ENCODE measurements at regions not wholly inside any gene's neighbourhood (a gene's known extent, or its start where the extent isn't known, plus 50 kb on each side); places are given as distances from the start of the nearest gene placed in this dataset.
"Not testable (repeated sequence)": the region's sequence is repeated elsewhere in the genome, so short reads cannot be mapped to it uniquely, and the experiment has no call there.

DNA sequence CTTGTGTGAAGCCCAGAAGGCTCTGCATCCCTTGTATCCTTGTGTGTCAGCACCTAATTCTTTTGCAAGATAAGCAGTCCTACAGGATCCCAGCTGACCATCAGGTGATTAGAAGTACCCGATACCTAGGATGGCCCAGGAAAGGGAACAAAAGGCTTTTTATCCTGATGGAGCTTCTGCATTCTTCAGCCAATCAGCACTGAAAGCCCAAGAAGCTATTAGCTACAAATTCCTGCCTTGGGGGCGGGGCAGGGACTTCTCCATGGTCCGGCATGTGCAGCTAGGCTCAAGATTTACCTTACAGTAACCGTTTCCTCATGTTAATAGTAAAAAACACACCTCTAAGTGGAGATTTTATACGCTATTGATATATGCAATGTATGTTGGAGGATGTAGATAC is 264.6 kb upstream of the THUMPD2 start:
- H3K9me3 Mint-ChIP-seq, result no peaks in the 10 kb centered on the region
- H3K27me3 Mint-ChIP-seq, result peaks cover 4% of the 10 kb centered on the region
- no peaks in the 10 kb centered on the region for H3K4me1 Mint-ChIP-seq (ENCODE audit: low read depth)
- H3K36me3 Mint-ChIP-seq (ENCODE audit: low read depth), result no peaks in the 10 kb centered on the region
- H3K27ac Mint-ChIP-seq, result no peak overlapping the region
- no peak overlapping the region for H3K4me3 Mint-ChIP-seq

DNA sequence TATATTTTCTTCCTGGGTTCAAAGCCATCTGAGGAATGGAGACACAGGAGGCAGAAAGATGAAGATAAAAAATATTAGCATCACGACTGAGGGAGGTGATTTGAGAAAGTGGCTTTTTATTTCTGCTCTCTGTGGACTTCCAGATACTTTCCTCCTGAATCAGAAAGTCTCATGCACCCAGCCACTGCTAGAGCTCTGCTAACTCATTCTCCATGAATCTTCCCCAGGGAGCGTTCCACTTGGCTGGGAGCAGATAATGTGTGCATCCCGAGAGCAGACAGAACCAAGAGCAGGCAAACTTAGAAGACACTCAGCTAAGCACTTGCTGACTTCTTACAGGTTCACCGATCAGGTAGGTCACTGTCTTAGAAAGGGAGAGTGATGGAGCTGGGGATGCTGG is 264.1 kb upstream of the THUMPD2 start:
- Mint-ChIP-seq H3K36me3 (ENCODE audit: low read depth) (no peaks in the 10 kb centered on the region), H3K9me3 (no peaks in the 10 kb centered on the region), H3K4me3 (no peak overlapping the region), H3K27ac (no peak overlapping the region), H3K4me1 (ENCODE audit: low read depth) (no peaks in the 10 kb centered on the region), H3K27me3 (peaks cover 4% of the 10 kb centered on the region)

DNA sequence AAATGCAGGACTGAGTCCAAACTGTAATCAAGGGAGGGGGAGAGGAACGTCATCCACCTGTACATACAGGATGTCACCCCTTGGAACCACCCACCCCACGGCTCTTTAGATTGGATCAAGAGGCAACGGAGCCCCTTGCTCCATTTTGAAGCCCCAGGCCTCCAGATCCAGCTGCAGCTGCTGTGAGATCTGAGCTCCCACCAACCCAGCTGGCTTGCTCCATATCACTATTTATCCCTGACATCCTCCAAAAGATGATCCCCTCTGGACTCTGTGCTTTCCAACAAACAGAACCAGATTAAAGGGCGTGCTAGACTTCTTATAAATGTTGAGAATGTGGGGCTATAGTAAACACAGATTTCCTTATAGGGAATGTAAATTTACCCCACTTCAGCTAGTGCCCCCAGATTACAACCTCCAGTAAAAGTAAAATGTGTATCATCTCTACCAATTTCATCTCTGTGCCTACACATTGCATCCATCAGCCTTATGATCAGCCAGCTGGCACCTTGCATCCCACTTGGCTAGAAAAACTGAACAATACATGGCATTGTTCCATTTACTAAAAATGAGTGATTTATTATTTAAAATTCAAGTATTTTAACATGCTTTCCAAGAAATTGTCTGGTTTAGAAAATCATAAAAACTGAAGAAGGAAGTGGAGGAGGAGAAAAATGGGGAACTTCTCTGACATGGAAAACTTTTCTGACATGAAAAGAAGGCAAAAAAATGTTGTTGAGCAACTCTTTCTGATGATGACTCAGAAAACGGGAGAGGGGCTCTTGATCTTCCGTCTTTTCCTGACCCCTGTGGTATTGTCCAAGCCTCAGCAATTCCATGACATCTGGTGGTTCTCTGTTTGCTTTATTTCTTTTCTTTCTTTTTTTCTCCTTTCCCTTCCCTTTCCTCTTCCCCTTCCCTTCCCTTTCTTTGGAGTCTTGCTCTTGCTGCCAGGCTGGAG is 262.6 kb upstream of the THUMPD2 start:
- Mint-ChIP-seq H3K4me1 (ENCODE audit: low read depth) (peaks cover 3% of the 10 kb centered on the region), H3K27ac (no peak overlapping the region), H3K9me3 (no peaks in the 10 kb centered on the region), H3K4me3 (no peak overlapping the region), H3K36me3 (ENCODE audit: low read depth) (no peaks in the 10 kb centered on the region), H3K27me3 (peaks cover 1% of the 10 kb centered on the region)

DNA sequence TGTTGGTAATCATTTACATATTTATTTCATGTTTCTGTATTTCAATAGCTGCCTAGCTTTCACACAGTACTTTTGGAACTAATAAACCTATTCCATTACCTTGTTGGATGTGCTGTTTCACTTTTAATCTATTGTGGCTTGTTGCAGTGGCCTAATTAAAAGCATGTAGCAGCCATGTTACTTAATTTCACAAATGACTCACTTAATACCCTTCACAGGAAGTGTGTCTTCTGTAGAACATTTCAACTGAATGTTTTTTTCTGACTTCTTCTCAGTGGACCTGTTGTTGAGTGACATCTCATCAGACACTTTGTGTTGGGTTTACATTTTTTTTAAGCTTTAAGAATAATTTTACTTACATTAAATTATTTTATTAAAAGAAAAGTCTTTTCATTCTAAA is 260.5 kb upstream of the THUMPD2 start:
- Mint-ChIP-seq H3K9me3 (no peaks in the 10 kb centered on the region), H3K4me3 (no peak overlapping the region), H3K4me1 (ENCODE audit: low read depth) (peaks cover 3% of the 10 kb centered on the region), H3K36me3 (ENCODE audit: low read depth) (no peaks in the 10 kb centered on the region), H3K27me3 (no peaks in the 10 kb centered on the region), H3K27ac (no peak overlapping the region)

DNA sequence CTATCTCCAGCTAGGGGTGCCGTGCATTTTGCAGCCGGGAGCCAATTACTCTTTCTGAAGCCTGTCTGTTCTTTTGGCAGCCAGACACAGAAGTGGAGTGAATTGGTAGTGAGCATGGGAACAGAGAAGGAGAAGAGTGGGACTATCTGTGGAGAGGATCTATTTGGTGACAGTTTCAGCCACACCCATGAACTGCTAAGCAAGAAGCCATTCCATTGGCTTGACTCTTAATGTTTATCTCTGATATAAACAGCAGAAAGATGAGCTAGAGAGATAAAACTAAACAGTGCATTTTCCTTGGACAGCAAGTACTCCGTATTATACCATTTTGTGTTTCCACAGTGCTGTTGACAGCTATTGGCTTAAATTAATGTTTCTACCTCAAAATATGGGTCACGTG is 259.6 kb upstream of the THUMPD2 start:
- no peaks in the 10 kb centered on the region for H3K9me3 Mint-ChIP-seq
- H3K36me3 Mint-ChIP-seq (ENCODE audit: low read depth), result no peaks in the 10 kb centered on the region
- H3K27me3 Mint-ChIP-seq, result no peaks in the 10 kb centered on the region
- peaks cover 3% of the 10 kb centered on the region for H3K4me1 Mint-ChIP-seq (ENCODE audit: low read depth)
- no peak overlapping the region for H3K27ac Mint-ChIP-seq
- H3K4me3 Mint-ChIP-seq, result no peak overlapping the region

DNA sequence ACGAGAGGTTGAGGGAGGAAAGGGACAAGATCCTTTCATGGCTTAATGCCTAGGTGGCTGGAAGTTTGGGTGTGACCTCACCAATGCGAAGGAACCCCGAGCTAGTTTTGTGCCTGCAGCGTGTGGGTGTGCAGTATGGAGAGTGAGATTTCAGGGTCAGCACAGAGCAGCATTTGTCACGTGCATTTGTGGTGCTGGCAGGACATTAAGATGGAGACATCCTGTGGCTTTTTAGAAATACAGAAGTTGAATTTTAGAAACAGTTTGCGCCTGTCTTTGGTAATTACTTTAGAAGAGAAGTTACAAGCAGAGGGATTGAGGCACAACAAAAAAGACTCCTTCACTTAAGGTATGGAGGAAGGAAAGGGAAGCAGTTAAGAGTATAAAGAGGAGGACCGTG is 258.2 kb upstream of the THUMPD2 start:
- Mint-ChIP-seq H3K4me3 (no peak overlapping the region), H3K4me1 (ENCODE audit: low read depth) (peaks cover 12% of the 10 kb centered on the region), H3K36me3 (ENCODE audit: low read depth) (no peaks in the 10 kb centered on the region), H3K27me3 (no peaks in the 10 kb centered on the region), H3K27ac (no peak overlapping the region), H3K9me3 (peaks cover 5% of the 10 kb centered on the region)

DNA sequence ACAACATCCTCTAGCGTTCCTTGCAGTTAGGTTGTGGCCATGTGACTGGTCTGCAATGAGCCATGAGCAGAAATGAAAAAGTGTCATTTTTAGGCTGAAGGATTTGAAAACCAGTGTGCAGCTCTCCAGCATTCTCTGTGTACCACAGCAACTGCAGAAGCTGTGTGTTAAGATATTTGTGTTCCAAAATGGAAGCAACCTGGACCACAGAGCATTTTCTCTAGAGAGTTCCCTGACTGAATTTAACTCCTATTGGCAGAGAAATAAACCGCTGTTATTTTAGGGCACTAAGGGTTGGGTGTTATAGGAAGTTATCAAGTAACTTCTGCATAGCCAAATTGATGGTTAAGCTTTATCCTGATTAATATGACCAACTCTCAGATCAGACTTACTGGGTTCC is 257.2 kb upstream of the THUMPD2 start:
- Mint-ChIP-seq H3K36me3 (ENCODE audit: low read depth) (no peaks in the 10 kb centered on the region), H3K27me3 (no peaks in the 10 kb centered on the region), H3K9me3 (peaks cover 8% of the 10 kb centered on the region), H3K4me3 (no peak overlapping the region), H3K4me1 (ENCODE audit: low read depth) (peaks cover 12% of the 10 kb centered on the region), H3K27ac (no peak overlapping the region)

DNA sequence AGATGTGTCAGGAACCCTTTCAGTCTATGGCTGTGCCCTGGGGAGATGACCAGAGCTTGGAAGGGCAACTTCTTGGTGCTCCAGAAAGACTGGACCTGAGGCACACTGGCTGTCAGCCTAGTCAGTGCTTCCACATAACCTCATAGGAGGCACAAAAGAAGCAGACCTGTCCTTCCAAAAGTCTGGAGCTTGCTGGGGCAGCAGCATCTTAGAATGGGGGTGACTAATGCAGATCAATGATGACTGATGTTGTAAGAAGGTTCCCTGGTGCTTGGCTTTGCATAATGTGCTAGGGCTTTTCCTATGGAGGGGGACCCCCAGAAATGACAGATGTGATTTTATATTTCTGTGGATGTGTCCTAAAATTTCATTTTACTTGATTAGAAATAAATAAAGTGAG is 255.7 kb upstream of the THUMPD2 start:
- no peaks in the 10 kb centered on the region for H3K27me3 Mint-ChIP-seq
- H3K36me3 Mint-ChIP-seq (ENCODE audit: low read depth), result no peaks in the 10 kb centered on the region
- H3K9me3 Mint-ChIP-seq, result peaks cover 8% of the 10 kb centered on the region
- no peak overlapping the region for H3K27ac Mint-ChIP-seq
- no peak overlapping the region for H3K4me3 Mint-ChIP-seq
- H3K4me1 Mint-ChIP-seq (ENCODE audit: low read depth), result peaks cover 12% of the 10 kb centered on the region

DNA sequence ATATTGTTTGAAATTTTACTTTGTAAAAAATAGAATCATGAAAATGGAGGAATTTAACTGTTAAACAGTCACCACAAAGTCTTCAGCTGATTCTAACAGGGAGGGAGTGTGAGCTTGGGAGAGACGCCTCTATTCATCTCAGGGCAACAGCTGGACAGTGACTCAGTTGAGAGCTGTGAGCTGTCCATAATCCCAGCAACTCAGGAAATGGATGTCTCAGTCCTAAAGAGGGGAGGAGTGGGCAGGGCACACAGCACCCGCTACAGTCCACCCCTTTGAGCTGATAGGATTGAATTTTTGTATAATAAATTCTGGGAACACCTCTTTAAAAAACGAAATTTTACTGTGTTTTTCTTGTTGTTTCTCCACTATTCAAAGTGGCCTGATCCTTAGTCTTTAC is 255.1 kb upstream of the THUMPD2 start:
- H3K27ac Mint-ChIP-seq, result no peak overlapping the region

DNA sequence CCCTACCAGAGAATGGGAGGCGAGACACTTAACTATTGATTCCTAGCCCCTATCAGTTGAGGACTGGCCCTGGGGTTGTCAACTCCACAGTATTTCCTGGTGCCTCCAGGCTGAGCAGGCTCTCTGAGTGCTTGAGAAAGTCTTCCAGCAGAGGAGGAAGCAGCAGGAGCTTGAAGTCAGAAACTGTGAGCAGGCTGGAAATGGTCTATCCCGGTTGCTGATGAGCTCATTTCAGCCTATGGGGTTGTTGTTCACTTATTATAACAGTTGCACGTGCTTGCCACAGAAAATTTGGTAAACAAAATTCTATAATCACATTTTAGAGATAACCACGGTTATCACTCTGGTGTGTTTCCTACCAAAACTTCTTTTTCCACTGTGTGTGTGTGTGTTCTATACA is 254.7 kb upstream of the THUMPD2 start:
- H3K36me3 Mint-ChIP-seq (ENCODE audit: low read depth), result no peaks in the 10 kb centered on the region
- H3K27me3 Mint-ChIP-seq, result no peaks in the 10 kb centered on the region
- peaks cover 16% of the 10 kb centered on the region for H3K4me1 Mint-ChIP-seq (ENCODE audit: low read depth)
- no peak overlapping the region for H3K4me3 Mint-ChIP-seq
- H3K9me3 Mint-ChIP-seq, result peaks cover 8% of the 10 kb centered on the region
- H3K27ac Mint-ChIP-seq, result no peak overlapping the region

More for the DNA sequence above, 255.1 kb upstream of the THUMPD2 start:
- Mint-ChIP-seq H3K4me1 (ENCODE audit: low read depth) (peaks cover 16% of the 10 kb centered on the region), H3K9me3 (peaks cover 8% of the 10 kb centered on the region), H3K36me3 (ENCODE audit: low read depth) (no peaks in the 10 kb centered on the region), H3K4me3 (no peak overlapping the region), H3K27me3 (no peaks in the 10 kb centered on the region)

DNA sequence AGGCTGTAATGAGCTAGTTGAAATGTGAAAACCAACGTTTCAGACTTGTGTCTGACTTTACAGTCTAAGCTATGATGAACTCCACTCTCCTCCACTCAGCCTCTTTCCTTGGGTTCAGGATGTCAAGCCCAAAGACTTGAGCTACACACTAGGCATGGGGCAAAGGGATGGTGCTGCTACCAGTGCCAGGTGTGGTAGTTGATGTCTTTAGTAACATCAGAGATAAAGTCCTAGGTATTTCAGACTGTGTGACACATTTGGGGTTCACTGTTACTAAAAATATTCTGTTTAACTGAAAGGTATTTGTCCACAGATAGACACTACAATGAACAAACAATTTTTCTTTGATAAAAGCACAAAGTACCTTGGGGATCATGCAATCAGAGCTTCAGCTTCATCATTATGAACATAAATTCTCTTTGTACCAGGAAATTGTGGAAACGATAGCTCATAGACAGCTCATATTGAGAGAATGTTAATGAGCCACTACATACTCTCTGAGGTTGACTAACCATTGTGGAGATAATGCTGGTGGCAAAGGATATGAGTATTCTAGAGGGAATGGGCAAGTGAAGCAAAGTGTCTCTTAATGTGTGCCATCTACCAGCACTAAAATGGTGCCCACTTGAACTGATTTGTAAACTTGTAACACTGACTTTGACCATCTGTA is 253.7 kb upstream of the THUMPD2 start:
- Mint-ChIP-seq H3K36me3 (ENCODE audit: low read depth) (no peaks in the 10 kb centered on the region), H3K27ac (peak overlapping the region; percentile 82), H3K4me1 (ENCODE audit: low read depth) (peaks cover 16% of the 10 kb centered on the region), H3K4me3 (no peak overlapping the region), H3K27me3 (no peaks in the 10 kb centered on the region), H3K9me3 (peaks cover 8% of the 10 kb centered on the region)

DNA sequence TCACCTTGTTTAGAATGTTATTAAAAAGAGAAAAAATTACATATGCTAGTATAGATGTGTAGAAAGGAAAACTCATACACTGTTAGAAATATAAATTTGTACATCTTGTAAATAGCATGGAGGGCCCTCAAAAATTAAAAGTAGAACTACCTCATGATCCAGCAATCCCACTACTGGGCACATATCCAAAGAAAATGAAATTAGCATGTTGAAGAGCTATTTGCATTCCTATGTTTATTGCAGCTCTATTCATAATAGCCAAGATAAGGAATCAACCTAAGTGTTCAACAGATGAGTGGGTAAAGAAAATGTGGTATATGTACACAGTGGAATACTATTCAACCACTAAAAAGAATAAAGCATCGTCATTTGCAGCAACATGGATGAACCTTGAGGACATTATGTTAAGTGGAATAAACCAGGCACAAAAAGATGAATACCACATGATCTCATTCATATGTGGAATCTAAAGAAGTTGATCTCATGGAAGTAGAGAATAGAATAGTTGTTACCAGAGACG is 251.5 kb upstream of the THUMPD2 start:
- H3K4me1 Mint-ChIP-seq (ENCODE audit: low read depth), result peaks cover 12% of the 10 kb centered on the region
- H3K9me3 Mint-ChIP-seq, result peaks cover 8% of the 10 kb centered on the region
- no peaks in the 10 kb centered on the region for H3K27me3 Mint-ChIP-seq
- H3K27ac Mint-ChIP-seq, result no peak overlapping the region
- H3K4me3 Mint-ChIP-seq, result no peak overlapping the region
- H3K36me3 Mint-ChIP-seq (ENCODE audit: low read depth), result no peaks in the 10 kb centered on the region

DNA sequence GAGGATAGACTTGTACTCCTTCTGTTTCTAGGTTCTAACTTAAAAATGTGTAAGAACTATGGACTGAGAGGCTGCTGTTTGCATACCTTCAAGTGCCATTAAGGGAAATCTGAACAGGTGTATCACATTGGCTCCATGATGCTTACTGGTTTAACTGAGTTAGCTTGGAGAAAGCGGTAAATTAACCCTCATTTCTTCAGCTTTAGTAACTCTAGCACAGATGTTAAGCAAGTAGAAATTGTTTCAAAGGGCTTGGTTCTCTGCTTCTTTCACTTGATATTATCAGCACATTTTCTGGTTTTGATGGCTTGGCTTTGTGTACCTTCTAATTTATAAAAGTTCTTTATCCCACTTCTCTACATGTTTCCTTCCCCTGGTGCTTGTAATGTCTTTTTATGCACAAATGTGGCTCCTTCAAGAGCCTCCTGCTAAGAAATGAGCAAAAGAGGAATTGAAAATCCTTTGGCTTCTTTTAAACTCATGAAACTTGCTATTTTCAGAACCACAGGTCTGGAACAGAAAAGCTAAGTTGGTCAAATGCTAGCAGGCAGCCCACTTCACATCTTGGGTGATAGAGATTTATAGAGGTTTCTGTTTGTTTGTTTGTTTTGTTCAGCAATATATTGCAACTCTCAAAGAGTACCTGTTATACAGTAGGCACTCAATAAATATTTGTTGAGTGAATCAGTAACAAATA is 249.9 kb upstream of the THUMPD2 start:
- Mint-ChIP-seq H3K4me3 (no peak overlapping the region), H3K9me3 (peaks cover 8% of the 10 kb centered on the region), H3K36me3 (ENCODE audit: low read depth) (no peaks in the 10 kb centered on the region)

DNA sequence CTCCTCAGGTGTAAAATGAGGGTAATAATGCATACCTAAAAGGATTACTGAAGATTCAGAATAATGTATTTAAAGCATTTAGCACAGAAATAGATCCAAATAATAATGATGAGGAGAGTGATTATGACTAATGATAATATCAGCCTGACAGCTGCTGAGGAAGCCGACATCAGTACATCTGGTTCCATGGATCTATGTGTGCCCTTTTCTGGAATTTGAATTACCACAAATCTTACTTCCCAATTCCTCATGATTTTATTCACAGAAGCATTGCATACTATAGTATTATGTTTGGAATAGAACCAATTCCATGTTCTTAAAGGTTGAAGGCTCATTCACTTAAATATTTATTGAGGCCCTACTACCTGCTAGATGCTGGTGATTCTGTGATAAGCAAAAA is 248.9 kb upstream of the THUMPD2 start:
- H3K36me3 Mint-ChIP-seq (ENCODE audit: low read depth), result no peaks in the 10 kb centered on the region
- peaks cover 3% of the 10 kb centered on the region for H3K9me3 Mint-ChIP-seq
- no peak overlapping the region for H3K27ac Mint-ChIP-seq
- no peaks in the 10 kb centered on the region for H3K27me3 Mint-ChIP-seq
- peaks cover 9% of the 10 kb centered on the region for H3K4me1 Mint-ChIP-seq (ENCODE audit: low read depth)
- no peak overlapping the region for H3K4me3 Mint-ChIP-seq

More for the DNA sequence above, 249.9 kb upstream of the THUMPD2 start:
- Mint-ChIP-seq H3K27ac (no peak overlapping the region), H3K27me3 (no peaks in the 10 kb centered on the region), H3K4me1 (ENCODE audit: low read depth) (peaks cover 12% of the 10 kb centered on the region)

DNA sequence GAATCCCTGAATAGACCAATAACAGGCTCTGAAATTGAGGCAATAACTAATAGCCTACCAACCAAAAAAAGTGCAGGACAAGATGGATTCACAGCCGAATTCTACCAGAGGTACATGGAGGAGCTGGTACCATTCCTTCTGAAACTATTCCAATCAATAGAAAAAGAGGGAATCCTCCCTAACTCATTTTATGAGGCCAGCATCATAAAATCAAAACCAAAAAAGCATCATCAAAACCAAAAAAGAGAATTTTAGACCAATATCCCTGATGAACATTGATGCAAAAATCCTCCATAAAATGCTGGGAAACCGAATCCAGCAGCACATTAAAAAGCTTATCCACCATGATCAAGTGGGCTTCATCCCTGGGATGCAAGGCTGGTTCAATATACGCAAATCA is 246.2 kb upstream of the THUMPD2 start:
- peaks cover 13% of the 10 kb centered on the region for H3K9me3 Mint-ChIP-seq
- not testable (repeated sequence) for H3K36me3 Mint-ChIP-seq (ENCODE audit: low read depth); H3K4me1 Mint-ChIP-seq (ENCODE audit: low read depth); H3K27me3 Mint-ChIP-seq; H3K4me3 Mint-ChIP-seq; H3K27ac Mint-ChIP-seq

All from stimulated activated naive CD8-positive, alpha-beta T cell treated with anti-CD3 and anti-CD28 coated beads, Interleukin-15, Interleukin-2, amounts not matched to agents 100 ng/mL and 50 ng/mL, for 24 hours (primary cell).